ENCODE measurements at regions not wholly inside any gene's neighbourhood (a gene's known extent, or its start where the extent isn't known, plus 50 kb on each side); places are given as distances from the start of the nearest gene placed in this dataset.

- Histone ChIP-seq H3K4me2 (ENCODE audit: insufficient read depth in 1 of 2, low read depth in 2 of 2, low read length in 2 of 2) (no peak overlapping the region), H3K79me2 (ENCODE audit: control insufficient read depth in 1 of 2, insufficient read depth in 2 of 2, low read length in 2 of 2) (no peaks in the 10 kb centered on the region), H2AK5ac (ENCODE audit: low read depth, low read length) (no peak overlapping the region), H2BK15ac (ENCODE audit: low read length) (no peak overlapping the region), H3K9ac (replicated peaks in 1 of 4; ENCODE audit: extremely low read depth in 1 of 4, low read depth in 3 of 4, low read length in 3 of 4) (no peak overlapping the region), H4K20me1 (replicated peaks in 1 of 2; ENCODE audit: control insufficient read depth in 1 of 2, insufficient read depth in 2 of 2, low read length in 2 of 2) (no peaks in the 10 kb centered on the region), H3K18ac (ENCODE audit: extremely low read depth, low read length) (no peak overlapping the region), H4K5ac (ENCODE audit: insufficient read length, low read depth, low read length) (no peak overlapping the region), H3K23ac (ENCODE audit: insufficient read length) (no peak overlapping the region), H2BK12ac (ENCODE audit: low read depth, low read length) (no peak overlapping the region), H4K8ac (ENCODE audit: extremely low read depth, insufficient read depth, low read length) (no peak overlapping the region), H3K36me3 (ENCODE audit: control insufficient read depth in 2 of 4, insufficient read depth in 4 of 4, low read length in 3 of 4) (no peaks in the 10 kb centered on the region), H3K14ac (ENCODE audit: insufficient read length) (no peak overlapping the region), H3K4me1 (replicated peaks in 1 of 4; ENCODE audit: control insufficient read depth in 3 of 4, insufficient read depth in 4 of 4, low read length in 3 of 4) (peaks cover 3 to 8% (median 6%) of the 10 kb centered on the region in 4 experiments; a peak in 6 of 7 replicates), H3K4me3 (ENCODE audit: extremely low read depth in 1 of 4, insufficient read depth in 2 of 4, low read depth in 3 of 4, low read length in 4 of 4) (no peak overlapping the region), H2AFZ (ENCODE audit: low read length) (no peak overlapping the region), H2BK120ac (replicated peaks; ENCODE audit: low read depth, low read length) (no peak overlapping the region), H3K79me1 (ENCODE audit: low read depth, low read length) (no peaks in the 10 kb centered on the region), H4K91ac (replicated peaks; ENCODE audit: insufficient read length, low read length) (no peak overlapping the region), H2BK5ac (ENCODE audit: low read depth, low read length) (no peak overlapping the region), H3K23me2 (ENCODE audit: low read depth, low read length) (no peaks in the 10 kb centered on the region; the same call in 1 of the 2 replicates), H3K27ac (ENCODE audit: low read depth, low read length) (no peak overlapping the region), H2BK20ac (ENCODE audit: low read length) (no peak overlapping the region), H3K56ac (replicated peaks; ENCODE audit: insufficient read length, low read depth, low read length) (no peak overlapping the region), H3K4ac (replicated peaks; ENCODE audit: insufficient read length, low read depth, low read length) (no peak overlapping the region), H3K9me3 (ENCODE audit: insufficient read depth in 2 of 2, low read depth in 1 of 2, low read length in 1 of 2) (no peaks in the 10 kb centered on the region), H3K27me3 (replicated peaks in 1 of 4; ENCODE audit: control insufficient read depth in 3 of 4, extremely low read depth in 1 of 4, insufficient read depth in 3 of 4, low read length in 3 of 4) (no peaks in the 10 kb centered on the region; a peak in 1 of 7 replicates)
- no peak for DNase-seq (ENCODE audit: low read depth in 1 of 2, low spot score in 2 of 2)
- no peak for FAIRE-seq
- 94% methylated on average over 4 of the region's 4 CpGs; no CpG with 5 or more reads in 1 of the 2 experiments for WGBS, 2 experiments (ENCODE audit: extremely low coverage in 1 of 2, insufficient coverage in 1 of 2, insufficient read length in 1 of 2, insufficient replicate concordance in 2 of 2, low coverage in 1 of 2, low lambda C conversion rate in 2 of 2, missing lambda C conversion rate in 1 of 2)
- TF ChIP-seq SIX5 (IDR thresholded peaks at IDR 0.05; ENCODE audit: low read depth, low read length) (no peak), TBP (IDR thresholded peaks at IDR 0.05; ENCODE audit: low read depth, low read length) (no peak), MAX (IDR thresholded peaks at IDR 0.05) (no peak), SUZ12 (IDR thresholded peaks at IDR 0.05; ENCODE audit: low read length) (no peak), TEAD4 (IDR thresholded peaks at IDR 0.05; ENCODE audit: low read depth, low read length) (no peak), KDM1A (IDR thresholded peaks at IDR 0.05; ENCODE audit: borderline replicate concordance, low read length) (no peak), POLR2A (IDR thresholded peaks at IDR 0.05; ENCODE audit: control extremely low read depth in 1 of 2, low read depth in 2 of 2, low read length in 2 of 2) (no peak), PHF8 (conservative IDR thresholded peaks at IDR 0.05; ENCODE audit: low read depth, low read length) (no peak), YY1 (IDR thresholded peaks at IDR 0.05; ENCODE audit: low read depth, low read length) (no peak), SP1 (IDR thresholded peaks at IDR 0.05; ENCODE audit: low read depth, low read length) (no peak), KDM4A (IDR thresholded peaks at IDR 0.05; ENCODE audit: low read depth, low read length, severe bottlenecking) (no peak)
- ChIA-PET CTCF (ENCODE audit: partially characterized antibody) (interaction anchor here (0.6 to 28.7 kb wide), 5 partner anchors 5 to 717 kb away, joined by 3 to 416 read pairs (median 78); no protein-coding TSS in a partner anchor), POLR2A (ENCODE audit: partially characterized antibody) (no interaction called here)
Measured at GRCh38 chr2:158740621-158741020, 54.5 kb upstream of the DAPL1 start.

Data from H1 (cell line).